Femur (tissue), 1 donor: ENCODE measurements at regions not wholly inside any gene's neighbourhood (a gene's known extent, or its start where the extent isn't known, plus 50 kb on each side); places are given as distances from the start of the nearest gene placed in this dataset.
A peak's percentile ranks its signal among the peaks of the same experiment; 100 is the strongest.
"Not testable (repeated sequence)": the region's sequence is repeated elsewhere in the genome, so short reads cannot be mapped to it uniquely, and the experiment has no call there.

ENCODE experiments used
- DNase-seq: peaks from one replicate; pipeline ENCODE4 v3.0.0-alpha.2; 2017

DNA sequence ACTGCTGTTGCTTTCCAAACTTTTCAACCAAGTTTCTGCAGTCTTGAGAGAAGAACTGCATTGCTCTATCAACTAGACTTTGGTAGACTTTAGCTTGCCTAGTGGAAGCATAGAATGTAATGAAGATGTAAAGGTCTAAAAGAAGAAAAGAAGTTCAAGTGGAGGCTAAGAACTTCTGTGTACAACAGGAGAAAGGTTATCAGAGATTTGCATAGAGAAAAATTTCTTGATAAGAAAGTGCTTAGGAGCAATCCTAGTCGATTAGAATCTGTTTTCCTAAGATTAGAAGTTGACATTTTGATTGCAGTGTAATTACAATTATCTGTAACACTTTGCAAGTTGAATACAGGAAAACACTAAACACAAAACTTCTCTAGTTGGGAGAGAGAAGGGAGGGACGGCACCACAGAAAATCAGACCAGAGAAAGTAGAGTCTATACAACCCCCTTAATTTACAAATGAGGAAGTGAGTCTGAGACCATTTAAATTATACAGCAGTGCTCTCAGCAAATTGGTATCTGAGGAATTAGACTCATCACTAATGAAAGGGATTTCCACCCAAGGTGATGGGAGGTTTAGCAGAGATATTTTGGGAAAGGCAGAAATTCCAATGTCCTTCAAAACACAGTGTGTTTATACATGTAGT is 194.3 kb upstream of the MARCKS start:
- no peak for DNase-seq

DNA sequence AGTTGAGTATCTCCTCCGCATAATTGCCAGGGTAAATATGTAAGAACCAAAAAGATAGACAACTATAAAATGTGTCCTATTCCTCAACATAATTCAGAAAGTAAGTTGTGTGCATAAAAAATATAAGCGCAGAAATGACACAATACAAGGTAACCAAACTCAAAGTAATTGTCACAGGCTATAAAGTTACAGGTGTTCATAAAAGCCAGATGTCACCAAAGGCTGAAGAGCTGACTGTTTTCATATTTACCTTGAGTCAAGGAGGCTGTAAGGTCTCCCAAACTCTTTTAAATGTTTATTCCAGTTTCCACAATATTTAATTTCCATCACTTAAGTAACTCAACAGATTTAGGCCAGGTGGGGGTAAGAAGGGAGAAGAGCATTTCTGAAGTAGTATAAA is 192.2 kb upstream of the MARCKS start:
- DNase-seq: no peak

GRCh38 chr6:113668641-113669408 is 188.3 kb upstream of the MARCKS start:
- no peak for DNase-seq

- no peak for DNase-seq
These were observed 187.5 kb upstream of the MARCKS start for GRCh38 chr6:113669606-113670005.

GRCh38 chr6:113671421-113671820 is 185.7 kb upstream of the MARCKS start:
- DNase-seq: no peak

GRCh38 chr6:113672491-113673149 is 184.5 kb upstream of the MARCKS start:
- DNase-seq: peak; percentile 86

- DNase-seq: no peak
These were observed 183.1 kb upstream of the MARCKS start for GRCh38 chr6:113674075-113674474.

DNA sequence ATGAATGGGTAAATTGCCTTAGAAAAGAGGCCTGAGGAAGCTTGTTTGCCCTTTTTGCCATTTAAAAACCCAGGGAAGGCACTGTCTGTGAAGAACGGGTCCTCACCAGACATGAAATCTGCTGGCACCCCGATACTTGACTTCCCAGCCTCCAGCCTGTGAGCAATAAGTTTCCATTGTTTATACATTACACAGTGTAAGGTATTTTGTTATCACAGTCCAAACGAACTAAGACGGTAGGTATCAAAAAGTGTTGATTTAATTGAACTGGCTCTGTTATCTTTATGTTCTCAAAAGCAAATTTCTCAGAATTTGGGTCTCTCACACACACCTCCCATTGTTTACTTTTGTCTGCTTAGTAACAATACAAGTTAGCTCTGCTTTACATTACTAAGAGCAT is 181.1 kb upstream of the MARCKS start:
- DNase-seq: no peak

DNA sequence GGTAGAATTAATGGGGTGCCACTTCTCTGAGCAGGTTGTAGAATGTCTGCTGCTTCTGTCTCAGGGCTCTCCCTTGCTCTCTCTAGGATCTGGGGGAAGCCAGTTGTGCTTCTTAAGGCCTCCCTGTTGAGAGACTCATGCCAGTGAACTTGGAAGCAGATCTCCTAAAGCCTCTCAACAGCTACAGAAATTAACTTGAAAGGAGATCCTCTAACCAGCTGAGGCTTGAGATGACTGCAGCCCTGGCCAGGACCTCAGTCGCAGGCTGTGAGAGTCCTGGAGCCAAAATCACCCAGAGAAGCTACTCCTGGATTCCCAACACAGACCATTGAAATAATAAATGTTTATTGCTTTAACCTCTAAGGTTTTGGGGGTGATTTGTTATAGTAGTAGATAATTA is 180.2 kb upstream of the MARCKS start:
- DNase-seq: no peak

- no peak for DNase-seq
These were observed 178.1 kb upstream of the MARCKS start for GRCh38 chr6:113679051-113679450.

DNA sequence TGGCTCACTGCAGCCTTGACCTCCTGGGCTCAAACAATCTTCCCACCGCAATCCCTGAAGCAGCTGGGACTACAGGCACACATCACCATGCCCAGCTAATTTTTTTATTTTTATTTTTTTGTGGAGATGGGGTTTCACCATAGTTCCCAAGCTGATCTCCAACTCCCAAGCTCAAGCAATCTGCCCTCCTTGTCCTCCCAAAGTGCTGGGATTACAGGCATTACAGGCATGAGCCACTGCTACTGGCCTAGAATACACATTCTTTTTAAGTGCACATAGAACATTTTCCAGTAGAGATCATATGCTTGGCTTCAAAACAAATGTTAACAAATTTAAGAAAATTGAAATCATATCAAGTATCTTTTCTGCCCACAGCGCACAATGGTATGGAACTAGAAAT is 176.8 kb upstream of the MARCKS start:
- no peak for DNase-seq

DNA sequence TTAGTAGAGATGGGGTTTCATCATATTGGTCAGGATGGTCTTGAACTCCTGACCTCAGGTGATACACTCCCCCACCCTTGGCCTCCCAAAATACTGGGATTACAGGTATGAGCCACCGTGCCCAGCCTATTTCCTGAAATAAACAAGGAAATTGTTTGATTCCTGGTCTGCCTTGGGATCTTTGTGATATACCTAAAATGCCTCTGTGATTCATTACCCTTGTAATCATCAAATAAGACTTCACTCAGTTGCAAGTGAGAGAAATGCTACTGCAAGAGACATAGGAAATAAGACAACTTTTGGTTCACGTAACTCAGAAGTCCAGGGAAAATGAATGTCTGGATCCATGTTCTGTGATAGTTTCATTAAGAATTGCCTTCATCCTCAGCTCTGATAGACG is 173.2 kb upstream of the MARCKS start:
- no peak for DNase-seq

GRCh38 chr6:113684382-113684901 is 172.7 kb upstream of the MARCKS start:
- no peak for DNase-seq

GRCh38 chr6:113686049-113686448 is 171.1 kb upstream of the MARCKS start:
- DNase-seq: no peak

DNA sequence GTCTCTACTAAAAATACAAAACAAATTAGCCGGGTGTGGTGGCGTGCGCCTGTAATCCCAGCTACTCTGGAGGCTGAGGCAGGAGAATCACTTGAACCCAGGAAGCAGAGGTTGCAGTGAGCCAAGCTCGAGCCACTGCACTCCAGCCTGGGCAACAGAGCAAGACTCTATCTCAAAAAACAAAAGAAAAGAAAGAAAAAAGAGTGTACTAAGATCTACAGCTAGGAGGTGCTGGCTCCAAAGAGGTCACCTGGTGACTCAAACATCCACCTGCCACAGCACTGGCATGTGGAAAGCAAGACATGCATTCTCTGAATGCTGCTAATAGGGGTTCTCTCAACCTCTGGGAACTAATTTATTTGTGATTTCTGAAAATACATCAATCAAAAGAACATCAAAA is 167.5 kb upstream of the MARCKS start:
- not testable (repeated sequence) for DNase-seq

DNA sequence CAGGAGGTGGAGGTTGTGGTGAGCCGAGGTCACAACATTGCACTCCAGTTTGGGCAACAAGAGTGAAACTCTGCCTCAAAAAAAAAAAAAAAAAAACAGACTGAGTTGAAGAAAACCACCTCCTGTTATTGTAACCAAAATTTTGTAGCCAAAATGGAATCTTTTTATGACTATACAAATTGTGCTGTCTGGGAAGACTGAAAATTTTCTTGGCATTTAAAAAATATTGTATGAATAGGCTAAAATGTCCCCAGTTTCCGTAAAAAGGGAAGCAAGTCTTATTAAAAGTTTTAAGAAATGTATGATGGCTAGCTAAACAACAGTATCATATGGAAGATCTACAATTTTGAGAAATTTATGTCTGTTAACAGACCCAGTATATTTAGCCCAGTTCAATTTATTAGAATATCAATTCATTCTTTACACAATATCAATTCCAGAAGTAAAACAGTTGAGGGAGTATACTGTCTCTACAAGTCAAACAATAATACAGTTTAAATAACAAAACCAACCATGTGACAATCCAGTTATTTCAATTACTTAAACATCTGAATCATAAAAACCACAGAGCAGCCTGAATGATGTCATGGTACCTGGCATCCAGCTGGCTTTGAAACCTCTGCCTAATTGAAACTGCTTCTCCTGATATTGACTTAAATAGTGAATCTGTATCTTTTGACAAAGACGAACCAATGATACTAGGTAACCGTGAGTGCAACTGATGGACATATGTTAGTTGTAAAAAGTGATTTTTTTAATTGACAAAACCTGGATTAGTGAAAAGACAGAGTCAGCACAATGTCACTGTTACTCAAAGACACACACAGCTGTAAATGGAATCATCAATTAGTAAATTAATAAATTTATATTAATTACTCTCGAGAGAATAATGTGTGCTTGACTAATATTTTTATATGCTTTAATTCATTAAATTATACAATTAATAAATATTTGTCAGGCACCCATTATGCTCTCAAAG is 166.6 kb upstream of the MARCKS start:
- DNase-seq: peak; percentile 44

DNA sequence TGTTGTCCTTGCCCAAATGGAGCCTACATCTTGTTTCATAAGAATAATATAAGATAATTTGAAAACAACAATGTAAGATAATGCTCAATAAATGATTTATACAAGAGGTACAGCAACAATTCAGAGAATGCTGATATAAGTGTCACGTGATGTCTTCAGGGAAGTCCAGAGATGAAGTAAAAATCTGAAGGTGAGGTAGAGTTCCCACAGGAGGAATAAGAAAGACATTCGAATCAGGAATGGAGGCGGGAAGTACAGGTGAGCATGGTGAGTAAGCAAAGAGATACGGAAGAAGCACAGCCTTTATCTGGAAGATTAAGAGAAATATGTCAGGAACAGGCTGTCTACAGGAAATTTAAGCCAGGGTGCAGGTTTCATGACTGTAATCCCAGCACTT is 165.9 kb upstream of the MARCKS start:
- no peak for DNase-seq

DNA sequence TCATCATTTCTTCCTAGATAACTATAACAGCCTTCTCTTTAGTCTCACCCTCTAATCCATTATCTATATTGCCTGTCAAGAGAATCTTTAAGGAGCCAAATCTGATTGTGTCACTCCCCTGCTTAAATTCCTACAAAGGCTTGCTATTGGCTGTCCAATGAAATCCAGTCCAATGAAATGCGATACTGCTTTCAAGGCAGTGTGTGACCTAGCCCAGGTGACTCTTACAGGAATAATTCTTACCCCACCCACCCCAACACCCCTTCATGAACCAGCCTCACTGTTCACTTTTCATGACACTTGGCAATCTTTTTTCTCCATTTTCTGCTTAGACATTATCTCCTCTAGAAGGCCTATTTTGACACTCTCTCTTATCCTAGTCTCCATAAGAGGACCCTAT is 163.3 kb upstream of the MARCKS start:
- no peak for DNase-seq

- DNase-seq: no peak
These were observed 162.7 kb upstream of the MARCKS start for GRCh38 chr6:113694278-113695077.

DNA sequence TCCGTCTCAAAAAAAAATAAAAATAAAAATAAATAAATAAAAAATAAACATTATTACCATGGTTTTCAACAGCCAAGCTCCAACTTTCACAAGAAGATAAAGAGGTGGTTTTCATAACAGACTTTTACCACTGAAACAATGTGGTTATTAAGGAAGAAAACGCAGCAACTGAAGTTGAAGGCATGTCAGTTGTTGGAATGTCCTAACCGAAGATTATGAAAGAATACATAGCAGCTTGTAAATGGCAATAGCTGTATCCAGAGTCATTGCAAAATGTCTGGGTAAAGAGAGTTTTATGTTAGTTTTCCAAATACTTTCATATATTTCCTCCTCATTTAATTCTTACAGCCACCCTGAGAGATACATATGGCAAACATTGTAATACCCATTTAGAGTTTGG is 161.6 kb upstream of the MARCKS start:
- no peak for DNase-seq

GRCh38 chr6:113696960-113697359 is 160.2 kb upstream of the MARCKS start:
- DNase-seq: no peak
